ENCODE measurements at regions not wholly inside any gene's neighbourhood (a gene's known extent, or its start where the extent isn't known, plus 50 kb on each side); places are given as distances from the start of the nearest gene placed in this dataset.
"Not testable (repeated sequence)": the region's sequence is repeated elsewhere in the genome, so short reads cannot be mapped to it uniquely, and the experiment has no call there.

DNA sequence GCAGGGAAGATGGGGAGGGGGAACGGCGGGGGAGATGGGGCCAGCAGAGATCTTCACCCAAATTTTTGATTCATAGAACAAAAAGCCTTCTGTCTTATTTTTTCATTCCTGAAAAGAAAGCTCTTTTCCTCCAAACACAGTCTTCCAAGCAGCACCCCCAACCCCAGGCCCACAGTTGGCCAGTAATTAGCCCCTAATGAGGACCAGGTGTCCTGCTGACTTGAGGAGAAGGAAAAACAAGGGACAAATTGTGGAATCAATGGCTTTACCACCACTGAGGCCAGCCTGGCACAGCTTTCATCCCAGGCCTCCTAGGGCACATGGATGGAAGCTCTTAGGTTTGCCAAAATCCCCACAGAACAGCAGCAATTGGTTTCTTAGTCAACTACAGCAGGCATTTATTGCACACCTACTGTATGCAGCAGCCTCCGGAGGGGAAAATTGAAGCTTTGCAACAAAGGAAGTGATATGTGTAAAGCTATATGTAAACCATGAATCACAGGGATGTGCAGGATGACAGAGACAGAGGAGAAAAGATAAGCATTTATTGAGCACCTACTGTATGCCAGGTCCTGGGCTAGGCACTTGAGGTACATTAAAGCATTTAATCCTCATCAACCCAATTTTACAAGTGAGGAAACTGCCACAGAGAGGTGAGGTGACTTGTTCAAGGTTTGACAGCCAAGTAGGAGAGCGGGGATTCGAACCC is 199.5 kb downstream of the TBC1D2B start:
- DNase-seq, result no peak

DNA sequence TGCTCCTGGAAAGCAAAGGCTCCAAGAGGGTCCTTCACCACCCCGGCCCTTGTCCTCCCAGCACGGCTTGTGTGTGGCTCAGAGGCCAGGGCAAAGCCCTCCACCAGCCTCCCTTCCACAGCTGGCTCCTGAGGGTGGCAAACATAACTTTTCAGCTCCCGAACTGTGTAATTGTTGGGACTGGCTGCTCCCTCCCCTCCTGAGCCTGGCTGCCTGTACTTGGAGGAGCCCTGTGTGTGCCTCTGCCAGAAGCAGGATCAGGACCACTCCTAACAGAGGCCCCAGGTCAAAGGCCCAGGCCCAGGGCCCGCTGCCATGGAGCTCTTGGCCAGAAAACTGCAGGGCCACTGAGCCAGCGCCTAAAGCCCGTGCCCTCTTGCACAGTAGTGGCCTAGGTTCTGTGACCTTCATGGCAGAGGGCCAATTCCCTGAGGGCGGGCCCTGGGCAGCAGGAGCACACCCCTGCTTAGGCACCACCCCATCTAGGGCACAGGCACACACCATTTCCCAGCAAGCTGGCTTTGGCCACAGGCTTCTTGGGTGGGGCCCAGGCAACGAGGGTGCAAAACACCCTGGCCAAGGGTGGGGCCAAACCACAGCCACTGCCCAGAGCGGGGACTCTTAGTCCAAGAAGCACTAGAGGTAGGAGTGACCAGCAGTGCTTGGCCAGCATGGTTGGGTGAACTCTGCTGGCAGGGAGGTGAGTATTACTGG is 201.2 kb downstream of the TBC1D2B start:
- DNase-seq, result not testable (repeated sequence)

DNA sequence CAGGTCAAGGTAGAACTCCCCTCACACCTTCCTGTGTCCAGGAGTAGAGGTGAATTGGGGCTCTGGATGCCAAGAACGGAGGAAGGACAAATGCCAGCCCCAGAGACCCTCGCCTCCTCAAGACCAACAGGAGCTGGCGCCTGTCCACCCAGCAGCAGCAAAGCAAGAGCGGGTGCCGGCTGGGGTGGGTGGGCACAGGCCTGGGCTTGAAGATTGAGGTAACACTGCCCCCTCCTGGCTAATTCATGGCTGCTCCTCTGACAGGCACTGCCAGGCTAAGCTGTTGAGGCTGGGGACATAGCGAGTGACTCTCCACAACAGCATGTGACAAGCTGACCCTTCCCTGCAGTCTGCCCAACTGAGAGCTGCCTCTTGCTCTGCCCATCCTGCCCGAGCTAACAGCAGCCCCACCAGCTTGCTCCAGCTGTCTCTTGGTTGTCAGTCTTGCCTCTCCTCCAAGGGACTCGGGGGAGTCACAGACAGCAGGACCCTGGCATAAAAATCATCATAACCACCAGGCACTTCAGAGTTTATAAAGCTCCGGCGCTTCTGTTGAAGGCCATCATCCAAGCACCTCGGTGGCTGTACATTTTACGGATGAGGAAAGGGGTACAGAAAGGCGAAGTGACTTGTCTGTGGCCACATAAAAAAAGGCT is 202.3 kb downstream of the TBC1D2B start:
- not testable (repeated sequence) for DNase-seq

DNA sequence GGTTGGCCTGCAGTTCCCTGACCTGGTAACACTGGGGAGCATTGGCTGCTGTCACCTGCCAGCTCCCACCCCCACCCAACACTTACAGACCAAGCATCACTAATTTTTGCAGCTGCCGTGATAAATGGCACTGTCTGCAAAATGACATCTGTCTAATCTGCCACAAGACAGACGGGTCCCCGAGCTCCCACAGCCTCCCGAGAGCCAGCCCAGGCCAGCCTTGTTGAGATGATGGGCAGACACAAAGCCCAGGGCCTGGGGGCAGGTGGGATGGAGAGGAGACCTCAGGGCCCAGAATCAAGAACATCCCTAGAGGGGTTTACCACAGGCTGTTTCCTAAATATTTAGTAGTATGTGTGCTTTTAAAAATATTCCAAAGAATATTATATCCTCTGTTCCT is 203.4 kb downstream of the TBC1D2B start:
- DNase-seq, result no peak

DNA sequence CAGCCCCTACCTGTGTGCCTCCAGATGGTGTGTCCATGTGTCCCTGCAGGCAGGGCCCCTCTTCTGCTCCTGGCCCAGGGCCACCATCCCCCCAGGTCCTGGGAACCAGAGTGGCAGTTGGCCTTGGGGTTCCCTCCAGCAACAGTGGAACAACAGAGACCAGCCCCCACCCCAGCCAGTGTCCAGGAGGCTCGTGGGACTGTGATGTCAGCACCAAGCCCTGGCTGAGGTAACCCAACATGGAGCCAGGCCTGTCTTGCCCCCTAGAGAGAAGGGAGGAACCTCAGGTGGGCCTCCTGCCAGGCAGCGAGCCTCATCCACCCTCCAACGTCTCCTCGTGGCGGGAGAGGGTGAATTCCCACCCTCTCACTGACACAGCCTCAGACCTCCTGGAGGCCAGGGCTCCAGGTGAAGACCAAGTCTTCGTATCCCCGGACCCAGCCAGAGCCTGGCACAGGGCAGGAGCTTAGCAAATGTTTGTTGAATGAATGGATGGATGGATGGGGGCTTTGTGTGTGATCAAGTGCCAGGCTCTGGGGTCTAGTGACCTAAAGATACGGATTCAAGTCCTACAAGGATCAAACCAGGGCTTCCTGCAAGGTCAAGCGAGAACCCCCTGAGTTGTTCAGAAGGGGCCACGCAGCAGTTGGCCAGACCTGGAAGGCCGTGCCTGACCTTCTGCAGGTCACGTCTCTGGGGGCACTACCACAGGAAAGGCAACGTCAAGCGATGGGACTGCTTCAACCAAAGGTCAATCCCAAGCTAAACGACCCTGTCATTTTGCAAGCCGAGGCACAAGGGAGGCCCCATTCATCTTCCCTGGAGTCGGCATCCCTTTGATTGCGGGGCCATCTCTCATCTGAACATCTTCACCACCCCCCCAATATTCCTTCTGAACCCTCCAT is 204.7 kb downstream of the TBC1D2B start:
- not testable (repeated sequence) for DNase-seq

DNA sequence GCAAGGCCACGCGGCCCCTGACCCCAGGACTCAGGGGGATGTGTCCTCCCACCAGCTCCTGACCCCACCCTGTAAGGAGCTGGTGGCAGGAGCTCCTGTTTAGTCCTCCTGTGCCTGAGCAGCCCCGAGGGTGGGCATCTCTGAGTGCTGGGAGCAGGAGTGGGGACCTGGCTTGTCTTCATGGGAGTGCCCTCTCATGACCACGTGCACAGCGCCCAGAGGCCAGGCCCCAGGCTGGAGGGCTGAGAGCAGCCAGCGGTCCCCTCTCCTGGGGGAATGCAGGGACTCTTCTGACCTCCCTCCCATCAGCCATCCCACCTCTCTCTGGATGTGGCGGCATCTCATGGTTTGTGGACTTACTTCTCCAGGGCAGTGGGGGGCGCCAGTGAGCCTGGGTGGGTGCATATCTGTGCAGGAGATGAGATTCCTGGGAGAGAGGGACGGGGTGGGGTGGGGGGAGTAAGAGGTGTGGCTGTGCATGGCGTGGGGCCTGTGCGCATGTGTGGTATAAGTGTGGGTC is 205.6 kb downstream of the TBC1D2B start:
- no peak for DNase-seq

DNA sequence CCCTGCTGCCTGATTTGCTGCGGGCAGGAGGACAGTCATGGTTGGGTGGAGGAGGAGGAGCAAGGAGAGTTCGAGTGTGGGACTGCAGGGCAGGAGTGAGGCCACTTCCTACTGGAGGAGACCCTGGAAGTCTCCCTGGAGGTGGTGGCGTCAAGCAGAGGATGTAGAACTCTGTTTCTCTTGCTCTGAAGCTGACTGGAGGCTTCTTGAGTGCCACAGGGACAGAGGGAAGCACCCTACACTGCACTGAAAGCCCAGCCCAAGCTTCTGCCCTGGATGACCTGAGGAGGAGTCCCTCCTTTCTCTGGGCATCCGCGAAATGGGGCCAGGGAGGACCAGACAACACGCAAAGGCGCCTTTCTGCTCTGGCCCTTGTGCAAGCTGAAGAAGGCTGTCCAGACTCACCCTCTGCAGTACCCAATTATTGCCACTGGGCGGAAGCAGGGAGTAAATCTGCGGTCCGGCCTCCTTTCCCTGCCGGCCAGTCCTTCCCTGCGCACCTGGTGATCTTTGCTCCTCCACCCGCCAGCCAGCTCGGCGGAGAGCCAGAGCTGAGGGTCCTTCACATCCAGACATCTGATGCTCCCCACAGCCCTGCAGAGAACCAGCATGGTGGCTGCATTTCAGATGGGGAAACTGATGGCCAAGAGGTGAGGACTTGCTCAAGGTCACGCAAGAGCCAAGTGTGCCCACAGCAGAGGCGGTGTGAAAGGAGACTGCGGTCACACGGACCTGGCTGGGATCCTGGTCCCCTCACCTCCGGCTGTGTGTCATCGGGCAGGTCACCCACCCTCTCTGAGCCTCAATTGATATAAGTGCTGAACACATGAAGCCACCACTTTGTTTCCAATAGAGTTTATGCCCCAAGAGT is 207.1 kb downstream of the TBC1D2B start:
- no peak for DNase-seq

DNA sequence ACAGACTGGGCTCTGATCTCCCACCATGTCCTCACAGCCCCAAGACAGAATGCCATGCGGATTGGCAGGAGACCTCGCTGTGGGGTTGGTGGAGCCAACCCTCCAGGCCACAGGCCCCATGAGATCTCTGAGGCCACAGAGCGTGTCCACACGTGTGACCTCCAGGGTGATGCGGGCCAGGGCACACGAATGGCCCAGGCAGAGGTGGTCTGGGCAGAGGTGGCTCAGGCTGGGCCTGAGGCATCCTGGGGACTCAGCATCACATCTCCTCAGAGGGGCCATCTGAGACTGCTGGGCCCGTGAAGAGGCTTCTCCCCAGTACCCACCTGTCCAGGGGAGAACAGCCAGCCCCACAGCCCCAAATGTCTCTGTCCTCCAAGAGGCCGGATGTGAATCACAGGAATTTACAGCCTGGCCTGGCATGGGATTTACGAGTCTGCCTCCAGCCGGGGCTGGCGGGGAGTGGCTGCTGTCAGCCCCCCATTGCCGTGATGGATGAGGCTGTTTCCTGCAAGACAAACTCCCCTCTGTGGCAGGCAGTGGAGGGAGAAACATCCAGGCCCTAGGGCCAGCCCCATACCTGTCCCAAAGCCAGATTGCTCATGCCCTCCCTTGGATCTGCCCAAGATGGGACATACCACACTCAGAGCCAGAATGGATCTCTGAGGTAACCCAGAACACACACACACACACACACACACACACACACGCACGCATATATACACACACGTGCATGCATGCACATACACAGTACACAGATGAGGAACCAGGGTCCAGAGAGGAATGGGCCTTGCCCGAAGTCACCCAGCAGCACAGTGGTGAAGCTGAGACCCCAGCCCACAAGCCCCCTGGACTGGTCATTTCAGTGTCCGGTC is 208.3 kb downstream of the TBC1D2B start:
- DNase-seq, result no peak

DNA sequence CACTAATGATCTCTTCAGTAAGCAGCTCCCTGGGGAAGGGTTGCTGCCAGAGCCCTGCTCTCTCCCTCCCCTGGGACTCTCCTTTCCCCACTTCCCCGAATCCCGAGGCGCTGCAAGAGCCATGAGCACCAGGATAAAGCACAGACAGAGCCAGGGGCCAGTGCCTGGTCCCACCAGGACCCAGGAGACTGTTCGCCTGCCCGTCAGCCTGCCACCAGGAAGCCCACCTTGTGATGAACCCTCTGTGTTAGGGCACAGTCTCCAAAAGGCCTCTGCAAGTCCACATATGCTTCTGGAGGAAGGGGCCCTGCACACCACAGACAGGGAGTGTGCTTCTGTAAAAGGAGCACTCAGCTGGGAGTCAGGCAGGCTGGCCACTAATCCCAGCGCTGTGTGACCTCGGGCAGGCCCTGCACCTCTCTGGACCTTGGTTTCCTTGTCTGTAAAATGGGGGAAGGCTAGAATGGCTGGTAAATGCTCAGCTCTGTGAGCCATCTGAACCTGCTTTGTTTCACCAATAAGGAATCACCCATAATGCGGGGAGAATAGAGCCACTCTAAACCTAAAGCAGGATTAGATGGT is 209.4 kb downstream of the TBC1D2B start:
- DNase-seq, result not testable (repeated sequence)

DNA sequence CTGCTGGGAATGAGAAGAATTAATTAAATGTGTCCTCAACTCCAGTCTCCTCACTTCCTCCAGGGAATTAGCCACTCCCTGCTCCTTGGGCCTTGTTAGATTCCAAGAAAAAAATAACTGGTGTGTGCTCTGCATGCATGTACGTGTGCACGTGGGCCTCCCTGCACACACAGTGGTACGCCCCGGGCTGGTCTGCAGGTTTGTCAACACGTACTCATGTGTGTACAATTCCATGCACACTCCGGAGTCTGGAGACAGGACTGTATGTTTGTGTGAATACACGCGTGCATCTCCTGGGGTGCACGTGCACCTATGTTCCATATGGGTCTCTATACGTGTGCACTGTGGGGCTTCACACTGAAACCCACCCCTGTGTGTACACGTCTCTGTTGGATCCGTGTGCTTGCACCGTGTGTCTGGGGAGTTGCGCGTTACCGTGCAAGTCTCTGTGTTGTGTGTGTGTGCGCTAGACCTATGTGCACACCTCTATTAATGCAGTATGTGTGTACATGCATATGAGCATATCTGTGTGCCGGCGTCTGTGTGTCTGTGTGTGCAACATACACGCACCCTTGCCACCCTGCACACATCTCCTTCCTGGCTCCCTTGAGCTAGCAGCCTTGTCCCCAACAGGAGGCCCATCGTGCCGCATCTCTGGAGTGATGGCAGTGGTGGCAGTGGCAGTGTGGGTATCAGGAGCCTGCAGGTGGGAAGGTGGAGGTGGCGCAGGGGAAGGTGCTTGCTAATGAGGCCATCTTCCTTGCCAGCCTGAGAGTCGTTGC is 210.1 kb downstream of the TBC1D2B start:
- DNase-seq, result no peak

DNA sequence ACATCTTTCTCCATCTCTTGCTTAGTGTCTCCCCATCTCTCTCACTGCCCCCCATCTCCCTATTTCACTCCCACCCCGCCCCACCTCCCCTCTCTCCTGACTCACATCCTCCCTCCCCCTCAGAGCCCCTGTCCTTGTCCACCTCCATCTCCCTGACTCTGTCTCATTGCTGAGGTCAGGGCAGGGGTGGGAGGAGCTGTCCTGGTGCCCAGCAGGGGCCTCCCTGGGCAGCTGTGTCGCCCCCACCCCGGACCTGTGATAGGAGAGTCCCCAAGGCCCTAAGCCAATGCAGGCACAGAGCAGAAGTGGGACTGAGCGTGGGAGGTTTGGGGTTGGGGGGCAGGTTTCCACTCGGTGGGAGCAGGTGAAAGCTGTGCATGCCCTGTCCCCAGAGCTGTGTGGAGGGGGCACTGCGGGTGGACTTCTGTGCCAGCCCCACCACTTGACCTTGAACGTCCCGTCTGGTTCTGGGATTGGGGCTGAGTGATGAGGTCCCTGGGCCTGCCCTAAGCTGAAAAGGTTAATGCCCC is 210.8 kb downstream of the TBC1D2B start:
- no peak for DNase-seq

DNA sequence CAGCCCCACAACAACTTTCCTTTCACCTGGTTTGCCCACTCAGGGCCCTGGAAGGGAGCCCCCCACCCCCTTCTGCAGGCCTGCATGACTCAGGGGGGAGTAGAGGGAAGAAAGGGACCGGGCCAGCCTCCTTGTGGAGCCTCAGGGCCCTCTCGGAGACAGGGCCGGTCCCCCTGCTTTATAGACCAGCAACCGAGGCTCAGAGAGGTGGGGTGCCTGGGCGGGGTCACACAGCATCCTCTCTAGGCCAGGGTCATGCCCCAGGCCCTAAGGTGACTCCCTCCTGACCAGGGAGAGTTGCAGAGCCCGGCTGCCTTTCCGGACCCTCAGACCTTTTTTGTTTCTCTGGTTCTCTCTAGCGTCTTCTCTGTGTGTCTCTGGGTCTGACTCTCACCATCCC is 211.3 kb downstream of the TBC1D2B start:
- DNase-seq, result no peak

DNA sequence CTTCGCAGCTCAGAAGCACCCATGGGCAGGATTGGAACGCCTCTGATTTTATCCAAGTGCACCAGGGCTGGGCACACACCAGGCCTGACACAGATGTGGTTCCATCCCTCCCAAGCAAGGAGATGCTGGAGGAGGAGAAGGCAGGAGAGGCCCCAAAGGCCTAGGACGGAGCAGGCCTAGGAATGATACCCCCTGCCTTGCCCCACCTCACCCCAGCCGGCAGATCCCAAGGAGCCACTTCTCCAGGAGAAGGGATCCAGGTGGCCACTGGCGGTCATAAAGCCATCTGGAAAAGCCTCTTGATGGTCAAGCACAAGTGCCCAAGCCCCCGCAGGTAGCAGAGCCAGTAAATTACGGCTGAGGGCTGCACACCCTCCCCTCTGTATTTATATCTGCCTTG is 211.8 kb downstream of the TBC1D2B start:
- DNase-seq, result no peak

DNA sequence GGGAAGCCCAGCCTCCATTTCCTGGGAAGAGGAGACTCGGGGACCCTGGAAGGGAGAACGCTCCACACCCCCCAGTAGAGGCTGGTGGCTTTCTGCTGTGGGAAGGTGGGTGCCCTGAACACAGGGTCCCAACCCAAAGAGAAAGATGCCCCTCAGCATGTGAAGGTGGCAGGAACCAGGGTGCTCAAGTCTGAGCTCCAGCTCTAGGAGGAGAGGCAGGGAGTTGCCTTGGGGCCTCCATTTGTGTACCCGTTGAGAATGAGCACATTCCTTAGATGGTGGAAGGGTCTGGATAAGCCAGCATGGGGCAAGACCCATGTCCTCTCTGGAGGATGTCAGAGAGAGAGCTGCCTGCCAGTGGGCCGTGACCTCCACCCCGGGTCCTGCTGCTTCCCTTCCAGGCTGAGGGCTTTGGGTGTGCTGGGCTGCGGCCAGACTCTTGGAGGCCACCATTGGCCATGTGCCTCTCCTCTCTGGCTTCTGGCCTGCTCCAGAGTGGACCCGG is 212.4 kb downstream of the TBC1D2B start:
- no peak for DNase-seq

DNA sequence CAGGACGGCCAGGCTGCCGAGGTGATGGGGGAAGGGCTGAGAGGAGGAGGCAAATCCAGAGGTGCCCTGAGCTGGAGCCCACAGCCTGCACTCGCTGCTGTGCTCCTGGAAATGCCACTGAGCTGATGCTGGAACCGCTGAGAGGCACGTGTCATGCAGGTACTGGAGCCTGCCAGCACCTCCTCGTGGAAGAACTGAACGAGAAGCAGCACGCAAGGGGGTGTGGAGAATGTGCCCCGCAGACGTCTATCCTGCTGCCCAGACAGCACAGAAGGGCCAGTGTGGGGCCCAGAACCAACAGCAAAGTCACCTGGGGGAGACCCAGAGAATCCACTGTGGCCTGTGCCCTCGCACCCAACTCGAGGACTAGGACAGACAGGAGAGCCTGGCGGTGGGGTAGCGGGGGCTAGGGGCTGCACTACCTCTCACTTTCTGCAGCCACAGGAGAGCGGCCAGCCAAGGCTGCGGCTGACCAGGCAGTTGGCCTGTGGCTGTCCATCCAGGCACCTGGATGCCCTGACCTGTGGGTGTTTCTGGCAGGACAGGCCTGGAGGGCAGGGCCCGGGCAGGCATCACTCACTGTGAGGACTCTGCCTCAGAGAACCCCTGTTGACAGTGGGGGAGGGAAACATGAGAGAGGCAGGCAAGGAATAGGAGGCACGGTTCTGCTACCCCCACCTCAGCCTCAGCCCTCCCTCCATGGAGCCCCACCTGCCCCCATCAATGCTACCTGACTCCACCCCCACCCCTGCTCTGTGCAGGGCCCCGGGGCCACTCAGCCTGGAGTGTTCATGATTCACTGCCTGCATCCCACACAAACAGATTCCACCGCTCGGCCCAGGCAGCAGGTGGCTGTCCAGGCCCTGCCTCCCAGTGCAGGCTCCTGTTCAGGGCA is 213.1 kb downstream of the TBC1D2B start:
- DNase-seq, result no peak

DNA sequence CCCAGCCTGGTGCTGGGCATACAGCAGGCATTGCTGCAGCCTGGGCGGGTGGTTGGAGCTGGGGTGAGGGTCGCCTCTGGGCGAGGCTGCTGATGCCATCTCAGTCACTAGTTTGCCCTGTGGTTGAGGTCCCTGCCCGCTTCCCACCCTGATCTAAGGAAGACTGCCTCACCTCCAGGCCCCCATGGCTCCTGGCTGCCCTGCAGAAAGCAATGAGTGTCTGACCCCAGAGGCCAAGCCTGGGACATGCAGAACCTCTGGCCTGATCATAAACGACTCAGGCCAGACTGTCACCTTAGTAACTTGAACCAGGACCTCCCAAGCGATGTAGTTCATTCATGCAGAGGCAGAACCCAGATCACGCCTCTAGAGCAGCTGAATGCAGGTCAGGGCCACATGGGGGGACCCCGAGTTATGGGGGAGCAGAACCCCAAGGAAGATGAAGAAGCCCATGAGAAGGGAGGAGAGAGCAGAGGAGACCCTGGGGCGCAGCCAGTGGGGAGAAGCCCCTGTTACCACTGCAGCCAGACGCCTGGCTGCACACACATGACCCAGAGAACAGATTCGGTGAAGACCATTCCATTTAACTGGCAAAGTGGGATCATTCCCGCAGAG is 213.9 kb downstream of the TBC1D2B start:
- DNase-seq, result no peak

DNA sequence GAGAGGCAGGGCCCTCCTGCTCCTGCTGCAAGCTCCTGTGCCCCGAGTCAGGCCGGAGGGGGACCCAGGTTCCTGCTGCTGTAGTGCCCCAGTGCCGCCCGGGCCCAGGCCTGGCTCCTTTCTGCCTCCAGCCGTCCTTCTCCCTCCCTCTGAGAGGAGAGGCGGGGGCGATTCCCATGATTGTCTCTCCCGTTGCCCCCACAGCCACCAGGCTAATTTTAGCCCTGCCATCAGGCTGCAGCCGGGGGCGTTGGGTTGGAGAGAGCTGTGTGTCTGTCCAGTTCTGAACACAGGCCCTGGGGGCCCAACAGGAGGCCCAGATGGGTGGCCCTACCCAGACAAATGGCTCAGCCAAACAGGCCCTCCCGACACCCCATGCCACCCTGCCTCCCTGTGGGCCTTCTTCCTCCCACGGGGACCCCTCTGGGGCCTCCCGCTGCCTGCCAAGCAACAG is 214.8 kb downstream of the TBC1D2B start:
- no peak for DNase-seq
